HG03175 (cell line): ENCODE measurements at regions not wholly inside any gene's neighbourhood (a gene's known extent, or its start where the extent isn't known, plus 50 kb on each side); places are given as distances from the start of the nearest gene placed in this dataset.
"Not testable (repeated sequence)": the region's sequence is repeated elsewhere in the genome, so short reads cannot be mapped to it uniquely, and the experiment has no call there.

ENCODE experiments used
- ATAC-seq: cut with Tn5 transposase; IDR thresholded peaks from one replicate; pipeline ENCODE4 v1.9.1; 2021; ENCODE audit warnings: mild to moderate bottlenecking, moderate library complexity; ENCODE audit not compliant: unreplicated experiment

GRCh38 chr11:103798026-103798425 lies 238.4 kb upstream of the DDI1 start:
- ATAC-seq: no peak

DNA sequence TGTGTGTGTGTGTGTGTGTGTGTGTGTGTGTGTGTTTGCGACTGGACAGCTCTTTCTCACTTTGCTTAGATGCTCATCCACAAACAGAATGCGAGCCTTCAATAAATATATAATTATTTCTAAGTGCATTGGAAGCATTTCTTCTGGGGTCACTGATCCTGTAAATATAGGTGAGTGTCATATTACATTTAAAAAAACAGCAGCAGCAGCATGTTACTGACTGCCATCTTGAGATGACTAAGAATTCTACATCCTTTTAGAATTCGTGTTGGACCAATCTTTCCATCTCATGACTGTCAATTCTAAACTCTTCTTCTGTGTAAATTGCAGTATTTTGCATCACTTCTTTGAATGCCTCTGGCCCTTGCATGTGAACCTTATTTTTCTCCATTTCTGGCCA lies 238.0 kb upstream of the DDI1 start:
- no peak for ATAC-seq

DNA sequence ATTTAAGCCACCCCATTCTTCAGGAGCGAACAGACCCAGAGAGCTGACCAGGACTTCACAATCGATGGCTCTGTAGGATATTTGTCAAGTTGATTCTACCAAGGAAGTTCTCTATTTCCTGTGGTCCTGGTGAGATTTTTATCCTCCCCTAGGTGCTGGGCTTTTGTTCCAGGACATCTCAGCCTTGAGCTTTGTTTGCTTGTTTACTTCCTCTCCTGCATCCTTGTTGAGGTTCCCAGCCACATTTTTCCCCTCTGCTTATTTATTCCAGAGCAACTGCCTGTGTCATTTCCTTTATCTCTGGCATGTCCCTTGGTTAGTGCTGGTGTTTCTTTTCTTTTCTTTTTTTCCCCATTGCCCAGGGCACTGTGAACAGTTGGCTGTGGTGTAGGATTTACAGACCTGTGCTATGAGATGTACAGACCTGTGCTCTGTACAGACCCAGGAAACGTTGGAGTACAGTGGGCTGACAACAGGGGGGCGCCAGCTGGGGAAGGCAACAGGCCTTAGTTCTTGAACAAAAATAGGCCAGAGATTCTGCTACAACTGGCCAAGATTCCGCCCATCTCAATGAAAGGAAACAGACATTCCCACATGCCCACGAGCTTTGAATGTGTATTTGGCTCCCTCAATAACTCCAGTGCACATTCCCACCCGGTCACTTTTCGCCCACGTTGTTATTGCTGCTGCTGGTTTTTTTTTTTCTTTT lies 235.9 kb upstream of the DDI1 start:
- ATAC-seq: no peak

GRCh38 chr11:103803062-103803461 lies 233.4 kb upstream of the DDI1 start:
- ATAC-seq: no peak

DNA sequence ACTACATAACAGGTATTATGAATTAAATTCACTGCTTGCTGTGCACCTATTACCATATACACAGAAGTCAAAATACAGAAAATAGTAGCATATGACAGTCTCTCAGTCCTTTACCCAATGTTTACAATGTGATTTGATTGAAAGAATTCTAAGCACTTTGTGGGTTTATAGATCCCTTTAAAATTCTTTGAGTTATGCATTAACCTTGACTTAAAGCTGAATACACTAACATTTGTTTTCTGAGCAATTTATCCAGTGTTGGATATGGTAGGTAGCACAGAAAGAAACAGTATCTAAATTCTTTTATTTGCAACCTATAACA lies 230.8 kb upstream of the DDI1 start:
- no peak for ATAC-seq

GRCh38 chr11:103806130-103806895 lies 230.1 kb upstream of the DDI1 start:
- peak; percentile 58 for ATAC-seq

DNA sequence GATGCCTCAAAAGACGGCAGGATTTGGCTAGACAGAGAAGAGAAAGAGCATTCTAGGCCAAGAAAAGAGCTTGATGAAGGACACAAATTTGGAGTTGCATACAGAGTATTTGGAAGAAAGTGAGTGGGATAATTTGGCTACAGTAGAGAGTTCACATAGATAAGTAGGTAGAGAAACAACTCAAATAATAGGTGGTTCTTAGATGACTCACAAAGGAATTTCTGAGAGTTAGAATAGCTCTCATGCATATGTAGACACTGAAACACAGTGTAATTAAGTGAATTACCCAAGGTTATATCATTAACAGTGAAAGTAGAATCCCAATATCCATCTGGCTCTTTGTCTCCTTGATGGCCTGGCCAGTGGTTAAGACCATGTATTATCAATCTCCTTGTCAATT lies 228.6 kb upstream of the DDI1 start:
- no peak for ATAC-seq

DNA sequence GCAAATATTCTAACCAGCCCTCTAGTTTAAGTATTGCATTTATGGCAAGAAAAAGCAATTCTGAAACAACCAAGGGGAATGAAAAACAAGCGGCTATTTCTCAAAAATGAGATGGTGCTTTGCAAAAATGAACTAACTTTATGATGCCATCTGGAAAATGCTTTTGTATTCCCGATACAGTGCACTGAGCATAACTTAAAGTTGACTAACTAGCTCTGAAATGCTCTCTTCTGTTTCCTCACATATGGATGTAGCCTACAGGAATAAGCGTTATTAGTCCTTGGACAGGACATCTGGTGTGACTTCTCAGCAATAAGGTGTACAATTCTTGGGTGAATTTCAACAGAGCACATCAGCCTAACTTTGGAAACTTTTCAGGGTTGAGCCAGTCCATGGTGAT lies 228.2 kb upstream of the DDI1 start:
- ATAC-seq: no peak

DNA sequence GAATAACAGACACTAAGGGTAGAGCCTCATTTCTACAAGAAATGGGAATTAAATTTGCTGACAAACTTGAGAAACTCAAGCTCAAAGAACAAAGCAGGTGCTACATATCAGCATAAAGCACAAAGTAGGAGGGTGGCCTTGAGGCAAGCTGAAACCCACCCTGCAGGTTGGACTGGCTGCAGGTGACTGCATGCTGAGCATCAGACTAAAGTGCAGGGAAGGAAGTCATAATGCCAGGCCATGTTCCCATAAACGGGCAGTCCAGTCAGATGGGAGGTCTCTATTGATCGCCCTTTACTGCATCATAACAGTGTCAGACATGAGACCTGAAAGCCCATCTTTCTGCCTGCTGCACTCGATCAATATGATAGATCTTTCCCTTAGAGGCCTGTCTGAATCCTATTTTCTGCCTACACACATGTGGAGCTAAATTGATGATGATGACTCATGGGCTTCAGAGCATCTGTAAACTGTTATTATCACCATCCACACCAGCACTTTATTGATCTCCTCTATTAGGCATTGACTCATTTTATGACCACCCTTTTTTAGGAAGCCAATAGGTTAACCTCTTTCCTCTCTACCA lies 224.5 kb upstream of the DDI1 start:
- ATAC-seq: no peak

DNA sequence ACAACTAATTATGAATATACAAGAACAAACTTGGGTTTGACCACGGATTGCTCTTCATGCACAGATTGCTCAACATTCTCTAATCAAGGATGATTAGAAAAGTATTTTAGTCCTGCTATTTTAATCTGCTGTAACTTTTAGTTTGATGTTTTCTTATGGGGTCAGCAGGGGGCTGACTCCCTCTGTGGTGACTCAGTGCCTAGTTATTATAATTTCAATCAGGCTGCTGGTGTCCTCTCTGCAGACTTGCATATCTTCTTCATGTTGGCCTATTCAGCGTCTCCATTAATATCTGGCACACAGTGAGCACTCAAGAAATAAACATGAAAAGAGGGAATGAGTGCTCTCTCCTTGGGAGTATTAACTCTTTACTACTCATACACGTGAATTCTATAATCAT lies 223.8 kb upstream of the DDI1 start:
- ATAC-seq: no peak

DNA sequence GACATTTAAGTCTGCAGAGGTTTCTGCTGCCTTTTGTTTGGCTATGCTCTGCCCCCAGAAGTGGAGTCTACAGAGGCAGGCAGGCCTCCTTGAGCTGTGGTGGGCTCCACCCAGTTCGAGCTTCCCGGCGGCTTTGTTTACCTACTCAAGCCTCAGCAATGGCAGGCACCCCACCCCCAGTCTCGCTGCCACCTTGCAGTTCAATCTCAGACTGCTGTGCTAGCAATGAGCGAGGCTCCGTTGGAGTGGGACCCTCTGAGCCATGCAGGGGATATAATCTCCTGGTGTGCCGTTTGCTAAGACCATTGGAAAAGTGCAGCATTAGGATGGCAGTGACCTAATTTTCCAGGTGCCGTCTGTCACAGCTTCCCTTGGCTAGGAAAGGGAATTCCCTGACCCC lies 216.1 kb upstream of the DDI1 start:
- ATAC-seq: not testable (repeated sequence)

- no peak for ATAC-seq
Observed at GRCh38 chr11:103824116-103824515, 212.3 kb upstream of the DDI1 start.

GRCh38 chr11:103825469-103825868 lies 211.0 kb upstream of the DDI1 start:
- no peak for ATAC-seq

- ATAC-seq: no peak
Observed at GRCh38 chr11:103826856-103827255, 209.6 kb upstream of the DDI1 start.

- no peak for ATAC-seq
Observed at GRCh38 chr11:103829596-103829995, 206.8 kb upstream of the DDI1 start.

DNA sequence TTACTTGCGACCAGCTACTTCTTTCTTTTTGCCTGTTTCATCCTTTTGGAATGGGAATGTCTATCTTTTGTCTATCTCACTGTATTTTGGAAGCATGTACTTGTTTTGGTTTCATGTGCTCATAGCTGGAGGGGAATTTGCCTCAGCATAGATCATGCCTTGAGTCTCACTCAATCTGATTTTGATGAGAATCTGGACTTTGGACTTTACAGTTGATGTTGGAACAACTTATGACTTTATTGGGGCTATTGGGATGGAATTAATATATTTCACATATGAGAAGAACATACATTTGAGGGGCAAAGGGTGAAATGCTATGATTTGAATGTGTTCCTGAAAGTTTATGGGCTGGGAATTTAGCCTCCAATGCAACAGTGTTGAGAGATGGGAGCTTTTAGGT lies 206.2 kb upstream of the DDI1 start:
- no peak for ATAC-seq

GRCh38 chr11:103832762-103833161 lies 203.7 kb upstream of the DDI1 start:
- no peak for ATAC-seq

DNA sequence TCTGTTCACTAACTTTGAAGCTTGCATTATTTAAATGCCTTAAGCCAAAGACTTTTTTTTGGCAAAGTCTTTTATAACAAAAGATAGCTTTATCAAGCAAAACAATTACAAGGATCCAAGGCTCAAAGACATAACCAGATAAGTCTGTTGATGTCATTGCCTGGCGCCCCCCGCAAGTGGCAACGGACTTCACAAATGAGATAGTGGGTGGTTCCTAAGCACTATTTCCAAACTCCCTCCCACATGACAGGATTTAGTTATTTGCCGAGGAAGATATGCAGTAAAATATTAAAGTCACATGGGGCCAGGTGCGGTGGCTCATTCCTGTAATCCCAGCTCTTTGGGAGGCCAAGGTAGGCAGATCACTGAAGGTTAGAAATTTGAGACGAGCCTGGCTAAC lies 194.2 kb upstream of the DDI1 start:
- ATAC-seq: no peak

- ATAC-seq: no peak
Observed at GRCh38 chr11:103842795-103843194, 193.6 kb upstream of the DDI1 start.

GRCh38 chr11:103844327-103845215 lies 191.9 kb upstream of the DDI1 start:
- ATAC-seq: peak; percentile 97

GRCh38 chr11:103845331-103845730 lies 191.1 kb upstream of the DDI1 start:
- no peak for ATAC-seq
